Activated CD4-positive, alpha-beta T cell treated with anti-CD3 and anti-CD28 coated beads, Interleukin-2, Interleukin-6, amounts not matched to agents 100 ng/mL and 50 ng/mL, durations not matched to agents 16 hours and 8 hours (primary cell): ENCODE measurements at regions not wholly inside any gene's neighbourhood (a gene's known extent, or its start where the extent isn't known, plus 50 kb on each side); places are given as distances from the start of the nearest gene placed in this dataset.

ENCODE experiments used
- DNase-seq: peaks from one replicate; pipeline ENCODE4 v3.0.0-alpha.2; 2020

DNA sequence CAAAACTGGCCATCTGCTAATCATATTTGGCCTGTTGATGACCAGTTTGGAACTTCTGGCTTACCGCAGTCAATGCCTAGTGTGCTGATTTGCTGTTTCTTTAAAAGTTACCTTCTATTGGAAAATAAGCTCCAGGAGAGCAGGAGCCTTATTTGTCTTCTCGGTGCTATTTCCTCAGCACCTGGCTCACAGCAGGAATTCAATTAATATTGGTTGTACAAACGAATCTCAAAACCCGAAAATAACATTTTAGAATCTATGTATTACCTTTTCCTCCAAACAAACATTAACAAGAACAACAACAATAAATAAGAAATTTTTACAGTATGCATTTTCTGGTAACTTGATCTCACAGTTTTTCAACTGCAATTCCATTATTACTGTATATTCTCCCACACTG lies 1080.7 kb upstream of the MAP3K7 start:
- no peak for DNase-seq

- no peak for DNase-seq
These were observed 1077.6 kb upstream of the MAP3K7 start for GRCh38 chr6:91664327-91664959.

- DNase-seq = no peak
These were observed 1074.0 kb upstream of the MAP3K7 start for GRCh38 chr6:91660893-91661292.

DNA sequence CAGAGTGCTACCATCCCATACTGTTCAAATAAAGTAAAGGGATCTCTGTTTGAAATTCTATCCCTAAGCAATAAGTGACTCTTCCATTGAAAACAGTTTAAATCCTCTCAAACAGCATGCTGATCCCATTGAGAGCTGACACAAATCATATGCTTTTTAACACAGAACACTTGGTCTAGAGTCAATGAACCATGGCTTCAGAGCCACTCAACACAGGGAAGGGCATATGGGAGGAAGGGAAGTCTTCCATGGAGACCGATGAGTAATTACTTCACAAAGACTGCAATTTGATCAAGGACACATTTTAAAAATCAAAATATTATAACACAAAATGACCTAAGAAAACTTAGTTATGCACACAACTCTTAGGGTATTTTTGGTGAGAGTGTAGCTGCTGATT lies 1073.0 kb upstream of the MAP3K7 start:
- no peak for DNase-seq

DNA sequence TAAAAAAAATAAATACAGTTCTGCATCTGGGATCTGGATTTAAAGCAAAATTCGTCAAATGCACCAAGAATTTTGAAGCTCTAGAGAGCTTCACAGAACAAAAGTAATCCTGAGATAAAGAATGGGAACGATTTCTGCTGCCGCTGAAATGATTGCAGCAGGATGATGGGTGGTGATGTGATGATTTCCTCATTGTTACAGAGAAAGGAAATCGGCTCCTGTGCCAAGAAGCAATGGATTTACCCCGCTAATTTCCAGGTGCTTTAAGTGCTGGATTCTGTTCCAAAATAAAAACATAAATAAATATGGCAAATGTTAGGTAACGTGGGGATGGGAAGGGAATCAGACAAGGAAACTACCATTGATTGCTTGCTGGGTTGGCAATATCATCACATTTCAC lies 1067.9 kb upstream of the MAP3K7 start:
- no peak for DNase-seq

GRCh38 chr6:91654357-91654756 lies 1067.5 kb upstream of the MAP3K7 start:
- DNase-seq = no peak

- DNase-seq = no peak
These were observed 1067.0 kb upstream of the MAP3K7 start for GRCh38 chr6:91653895-91654294.

GRCh38 chr6:91653076-91653723 lies 1066.3 kb upstream of the MAP3K7 start:
- no peak for DNase-seq

GRCh38 chr6:91646649-91647048 lies 1059.8 kb upstream of the MAP3K7 start:
- DNase-seq = no peak

GRCh38 chr6:91645811-91646210 lies 1058.9 kb upstream of the MAP3K7 start:
- DNase-seq = no peak

- DNase-seq = no peak
These were observed 1050.3 kb upstream of the MAP3K7 start for GRCh38 chr6:91637217-91637616.

GRCh38 chr6:91634791-91635190 lies 1047.9 kb upstream of the MAP3K7 start:
- DNase-seq = no peak

GRCh38 chr6:91633374-91634111 lies 1046.7 kb upstream of the MAP3K7 start:
- DNase-seq = no peak

DNA sequence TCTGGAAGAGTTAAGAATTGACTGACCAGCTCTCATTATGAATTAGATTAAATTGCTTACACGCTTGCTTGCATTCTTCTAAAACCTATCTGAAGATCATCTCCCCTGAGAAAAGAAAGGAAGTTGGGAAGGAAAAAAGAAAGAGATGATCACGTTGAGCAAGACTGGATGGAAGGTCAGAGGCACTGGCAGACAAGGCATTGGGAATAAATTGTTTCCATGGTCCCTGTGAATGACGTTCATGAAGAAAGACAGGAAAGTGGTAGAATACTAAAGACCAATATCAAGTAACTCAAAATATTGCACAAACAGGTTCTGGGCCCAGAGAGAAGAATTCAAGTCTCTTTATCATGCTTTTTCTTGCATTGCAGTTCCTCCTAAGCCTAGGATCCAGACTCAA lies 1045.4 kb upstream of the MAP3K7 start:
- DNase-seq = no peak

- DNase-seq = no peak
These were observed 1044.4 kb upstream of the MAP3K7 start for GRCh38 chr6:91631227-91631626.

DNA sequence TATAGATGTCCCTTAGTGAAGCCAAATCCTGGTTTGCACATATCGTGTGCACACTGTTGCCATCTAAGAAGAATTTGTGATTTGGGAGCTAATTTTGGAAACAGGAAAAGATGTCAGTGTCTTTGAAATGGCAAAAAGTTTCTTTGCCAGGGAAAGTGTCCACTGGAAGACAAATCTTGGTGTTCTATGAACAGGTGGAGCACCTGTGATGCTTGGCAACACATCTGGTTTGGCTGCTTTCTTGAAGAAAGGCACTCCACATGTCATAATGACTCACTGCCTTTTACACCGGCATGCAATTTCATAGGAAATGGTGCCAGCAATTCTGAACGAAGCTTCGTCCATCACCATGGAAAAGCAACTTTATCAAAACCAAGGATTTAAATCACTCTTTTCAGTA lies 1040.0 kb upstream of the MAP3K7 start:
- no peak for DNase-seq

DNA sequence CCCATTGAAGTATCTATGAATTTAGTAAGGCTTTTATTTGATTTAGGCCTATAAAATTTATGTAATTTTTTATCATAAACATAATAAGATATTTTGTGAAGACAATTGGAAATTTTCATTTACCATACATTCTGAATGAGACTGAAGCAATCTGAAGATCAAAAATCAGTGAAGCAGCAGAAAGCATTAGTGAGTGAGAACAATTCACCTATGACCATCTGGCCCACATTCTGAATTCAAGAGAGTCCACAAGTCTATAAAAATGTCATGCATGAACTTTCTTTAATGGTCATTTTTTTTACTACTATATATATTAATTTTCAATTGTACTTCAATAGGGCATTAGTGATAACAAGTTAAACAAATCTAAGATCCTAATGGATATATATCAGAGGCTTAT lies 1026.6 kb upstream of the MAP3K7 start:
- no peak for DNase-seq

DNA sequence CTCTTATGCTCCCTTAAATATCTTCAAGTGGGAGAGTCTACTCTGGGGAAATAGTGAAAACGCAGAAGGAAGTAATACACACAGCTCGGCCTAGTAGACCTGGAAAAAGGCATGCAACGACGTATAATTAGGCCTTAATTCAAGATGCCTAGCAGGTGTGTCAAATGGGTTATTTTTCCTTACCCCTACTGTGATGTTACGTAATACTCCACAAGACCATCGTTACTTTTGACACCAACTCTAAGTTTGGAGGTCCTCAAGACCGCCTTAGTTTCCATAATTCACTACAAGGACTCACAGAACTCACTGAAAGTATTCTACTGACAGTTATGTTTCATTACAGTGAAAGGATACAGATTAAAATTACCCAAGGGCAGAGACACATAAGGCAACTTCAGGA lies 1024.3 kb upstream of the MAP3K7 start:
- DNase-seq = no peak

DNA sequence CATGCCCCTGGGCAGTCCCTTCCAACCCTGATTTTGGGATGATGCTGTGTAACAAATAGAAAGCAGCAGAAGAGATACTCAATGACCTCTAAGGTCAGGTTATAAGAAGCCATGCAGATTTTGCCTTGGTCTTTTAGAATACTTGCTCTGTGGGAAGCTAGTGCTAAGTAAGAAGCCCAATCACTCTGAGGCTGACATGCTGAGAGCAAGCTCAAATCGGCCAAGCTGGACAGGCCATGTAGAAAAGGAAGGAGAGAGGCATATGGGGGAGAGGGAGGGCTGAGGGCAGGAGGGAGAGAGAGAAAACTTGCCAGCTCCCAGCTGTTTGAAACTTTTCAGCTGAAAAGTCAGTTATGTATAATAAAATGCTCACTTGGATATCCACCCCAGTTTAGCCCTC lies 1021.6 kb upstream of the MAP3K7 start:
- DNase-seq = no peak

- DNase-seq = no peak
These were observed 1019.5 kb upstream of the MAP3K7 start for GRCh38 chr6:91606148-91606901.

GRCh38 chr6:91600561-91600960 lies 1013.7 kb upstream of the MAP3K7 start:
- no peak for DNase-seq

DNA sequence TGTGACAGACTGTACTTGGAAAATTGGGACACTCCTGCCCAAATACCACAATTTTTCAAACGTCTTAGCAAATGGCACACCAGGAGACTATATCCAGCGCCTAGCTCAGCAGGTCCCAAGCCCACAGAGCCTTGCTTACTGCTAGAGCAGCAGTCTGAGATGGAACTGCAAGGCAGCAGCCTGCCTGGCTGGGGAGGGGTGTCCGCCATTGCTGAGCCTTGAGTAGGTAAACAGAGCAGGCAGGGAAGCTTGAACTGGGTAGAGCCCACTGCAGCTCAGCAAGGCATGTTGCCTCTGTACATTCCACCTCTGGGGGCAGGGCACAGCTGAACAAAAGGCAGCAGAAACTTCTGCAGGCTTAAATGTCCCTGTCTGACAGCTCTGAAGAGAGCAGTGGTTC lies 1003.3 kb upstream of the MAP3K7 start:
- DNase-seq = no peak

DNA sequence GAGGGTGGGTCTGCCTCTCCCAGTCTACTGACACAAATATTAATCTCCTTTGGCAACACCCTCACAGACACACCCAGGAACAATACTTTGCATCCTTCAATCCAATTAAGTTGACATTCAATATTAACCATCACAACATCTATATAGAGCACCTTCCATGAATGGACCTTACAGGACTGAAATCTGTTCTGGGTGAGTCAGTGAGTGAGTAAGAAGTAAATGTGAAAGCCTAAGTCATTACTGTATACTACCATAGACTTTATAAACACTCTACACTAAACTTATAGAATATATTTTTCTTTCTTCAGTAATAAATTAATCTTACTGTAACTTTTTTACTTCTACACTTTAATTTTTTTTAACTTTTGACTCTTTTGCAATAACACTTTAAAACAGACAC lies 993.8 kb upstream of the MAP3K7 start:
- DNase-seq = no peak

- no peak for DNase-seq
These were observed 988.2 kb upstream of the MAP3K7 start for GRCh38 chr6:91575032-91575431.
